Karpas-422 (cell line): ENCODE measurements at regions not wholly inside any gene's neighbourhood (a gene's known extent, or its start where the extent isn't known, plus 50 kb on each side); places are given as distances from the start of the nearest gene placed in this dataset.
A peak's percentile ranks its signal among the peaks of the same experiment; 100 is the strongest.

Source experiments
- DNase-seq: peaks from one replicate; pipeline ENCODE4 v3.0.0-alpha.2; 2015
- H2AFZ ChIP-seq: fragments of 200-600 bp; sonication (generic); 2 replicates; pipeline ENCODE4 v1.6.1; 2014; ENCODE audit warnings: antibody characterized with exemption, low read length, mixed read lengths
- H3K27ac ChIP-seq: fragments of 200-600 bp; sonication (generic); 2 replicates; pipeline ENCODE4 v1.5.1; 2014; ENCODE audit warnings: mild to moderate bottlenecking, low read length, moderate library complexity
- H3K27me3 ChIP-seq: fragments of 200-600 bp; sonication (generic); 2 replicates; pipeline ENCODE4 v1.6.1; 2014; ENCODE audit warnings: low read length, mixed read lengths
- H3K36me3 ChIP-seq: fragments of 200-600 bp; sonication (generic); 2 replicates; pipeline ENCODE4 v1.6.1; 2014; ENCODE audit warnings: low read length, mixed read lengths; ENCODE audit not compliant: insufficient read depth
- H3K4me1 ChIP-seq: fragments of 200-600 bp; sonication (generic); 2 replicates; pipeline ENCODE4 v1.6.1; 2014; ENCODE audit warnings: mild to moderate bottlenecking, low read length, mixed read lengths
- H3K4me2 ChIP-seq: fragments of 200-600 bp; sonication (generic); 2 replicates; pipeline ENCODE4 v1.6.1; 2014; ENCODE audit warnings: low read length, low read depth, mild to moderate bottlenecking; ENCODE audit not compliant: poor library complexity, severe bottlenecking
- H3K4me3 ChIP-seq: fragments of 200-600 bp; sonication (generic); 2 replicates; pipeline ENCODE4 v1.5.1; 2014; ENCODE audit warnings: mild to moderate bottlenecking, antibody characterized with exemption, low read length, mixed read lengths
- H3K79me2 ChIP-seq: fragments of 200-600 bp; sonication (generic); 2 replicates; pipeline ENCODE4 v1.6.1; 2014; ENCODE audit warnings: mild to moderate bottlenecking, low read length, mixed read lengths
- H3K9ac ChIP-seq: fragments of 200-600 bp; sonication (generic); 2 replicates; pipeline ENCODE4 v1.6.0; 2014; ENCODE audit warnings: low read length
- H3K9me2 ChIP-seq: fragments of 200-600 bp; sonication (generic), shearing (Covaris generic); replicated peaks from 2 replicates; pipeline ENCODE4 v1.6.0; 2014; ENCODE audit warnings: mild to moderate bottlenecking, low read length, moderate library complexity; ENCODE audit not compliant: insufficient read depth
- H3K9me3 ChIP-seq: fragments of 300-700, 200-600 bp; sonication (generic); 2 replicates; pipeline ENCODE4 v1.6.1; 2014; ENCODE audit warnings: low read length, mixed read lengths
- H4K20me1 ChIP-seq: fragments of 200-600 bp; sonication (generic); 2 replicates; pipeline ENCODE4 v1.6.1; 2014; ENCODE audit warnings: mild to moderate bottlenecking, antibody characterized with exemption, low read length, low read depth; ENCODE audit not compliant: insufficient read depth

GRCh38 chr5:60219921-60220320, 326.4 kb upstream of the PDE4D start:
- Histone ChIP-seq H3K9me2 (no peaks in the 10 kb centered on the region), H3K9ac (no peak overlapping the region), H3K9me3 (no peaks in the 10 kb centered on the region), H4K20me1 (peaks cover 18% of the 10 kb centered on the region), H3K4me3 (no peak overlapping the region), H3K27ac (no peak overlapping the region), H3K4me1 (peaks cover 4% of the 10 kb centered on the region; the same call in 1 of the 2 replicates), H3K27me3 (no peaks in the 10 kb centered on the region), H3K4me2 (no peak overlapping the region), H2AFZ (no peak overlapping the region), H3K79me2 (no peaks in the 10 kb centered on the region), H3K36me3 (no peaks in the 10 kb centered on the region)
- DNase-seq, result no peak

- Histone ChIP-seq H4K20me1 (peaks cover 12% of the 10 kb centered on the region), H3K9me3 (no peaks in the 10 kb centered on the region), H3K36me3 (no peaks in the 10 kb centered on the region), H3K79me2 (no peaks in the 10 kb centered on the region), H3K9ac (no peak overlapping the region), H3K4me3 (no peak overlapping the region), H3K4me1 (peaks cover 17% of the 10 kb centered on the region), H3K27ac (no peak overlapping the region), H3K4me2 (no peak overlapping the region), H3K27me3 (no peaks in the 10 kb centered on the region), H2AFZ (no peak overlapping the region), H3K9me2 (no peaks in the 10 kb centered on the region)
- DNase-seq, result no peak
Measured at GRCh38 chr5:60210810-60211209, 317.3 kb upstream of the PDE4D start.

GRCh38 chr5:60209146-60209840, 315.8 kb upstream of the PDE4D start:
- Histone ChIP-seq H3K9me2 (no peaks in the 10 kb centered on the region), H3K9ac (no peak overlapping the region), H3K79me2 (no peaks in the 10 kb centered on the region), H2AFZ (no peak overlapping the region), H3K36me3 (no peaks in the 10 kb centered on the region), H3K9me3 (no peaks in the 10 kb centered on the region), H3K27ac (no peak overlapping the region), H3K4me1 (peaks cover 17% of the 10 kb centered on the region), H3K27me3 (no peaks in the 10 kb centered on the region), H3K4me3 (no peak overlapping the region), H4K20me1 (peaks cover 13% of the 10 kb centered on the region), H3K4me2 (no peak overlapping the region)
- no peak for DNase-seq

GRCh38 chr5:60208716-60209115, 315.2 kb upstream of the PDE4D start:
- Histone ChIP-seq H3K79me2 (no peaks in the 10 kb centered on the region), H4K20me1 (peaks cover 13% of the 10 kb centered on the region), H3K9me3 (no peaks in the 10 kb centered on the region), H3K9ac (no peak overlapping the region), H3K9me2 (no peaks in the 10 kb centered on the region), H3K4me2 (no peak overlapping the region), H3K4me3 (no peak overlapping the region), H2AFZ (no peak overlapping the region), H3K27ac (no peak overlapping the region), H3K4me1 (peaks cover 17% of the 10 kb centered on the region), H3K36me3 (no peaks in the 10 kb centered on the region), H3K27me3 (no peaks in the 10 kb centered on the region)
- no peak for DNase-seq

GRCh38 chr5:60207040-60207439, 313.5 kb upstream of the PDE4D start:
- peak; percentile 70 for DNase-seq
- Histone ChIP-seq H3K79me2 (no peaks in the 10 kb centered on the region), H3K4me1 (peaks cover 17% of the 10 kb centered on the region), H3K36me3 (no peaks in the 10 kb centered on the region), H3K9me2 (no peaks in the 10 kb centered on the region), H3K4me3 (no peak overlapping the region), H3K9me3 (no peaks in the 10 kb centered on the region), H3K27me3 (no peaks in the 10 kb centered on the region), H2AFZ (no peak overlapping the region), H3K9ac (no peak overlapping the region), H3K27ac (no peak overlapping the region), H4K20me1 (peaks cover 13% of the 10 kb centered on the region), H3K4me2 (peak overlapping the region; percentile 5)

- Histone ChIP-seq H4K20me1 (peaks cover 13% of the 10 kb centered on the region), H3K27ac (no peak overlapping the region), H3K4me3 (no peak overlapping the region), H3K36me3 (no peaks in the 10 kb centered on the region), H3K4me1 (peaks cover 17% of the 10 kb centered on the region), H2AFZ (no peak overlapping the region), H3K9me2 (no peaks in the 10 kb centered on the region), H3K9ac (no peak overlapping the region), H3K4me2 (no peak overlapping the region), H3K27me3 (no peaks in the 10 kb centered on the region), H3K79me2 (no peaks in the 10 kb centered on the region), H3K9me3 (no peaks in the 10 kb centered on the region)
- no peak for DNase-seq
Measured at GRCh38 chr5:60206234-60206633, 312.7 kb upstream of the PDE4D start.

- Histone ChIP-seq H3K27me3 (no peaks in the 10 kb centered on the region), H3K9me2 (no peaks in the 10 kb centered on the region), H3K27ac (no peak overlapping the region), H3K9me3 (peaks cover 3% of the 10 kb centered on the region), H2AFZ (no peak overlapping the region), H3K36me3 (no peaks in the 10 kb centered on the region), H3K4me1 (peaks cover 17% of the 10 kb centered on the region), H4K20me1 (peaks cover 13% of the 10 kb centered on the region), H3K79me2 (no peaks in the 10 kb centered on the region), H3K9ac (no peak overlapping the region), H3K4me2 (no peak overlapping the region), H3K4me3 (no peak overlapping the region)
- no peak for DNase-seq
Measured at GRCh38 chr5:60205071-60205470, 311.5 kb upstream of the PDE4D start.

- H3K4me3 ChIP-seq, result no peak overlapping the region
- no peaks in the 10 kb centered on the region for H3K79me2 ChIP-seq
- H3K9me2 ChIP-seq, result no peaks in the 10 kb centered on the region
- peaks cover 16% of the 10 kb centered on the region for H4K20me1 ChIP-seq
- H3K36me3 ChIP-seq, result no peaks in the 10 kb centered on the region
- H3K27me3 ChIP-seq, result no peaks in the 10 kb centered on the region
- no peak overlapping the region for H2AFZ ChIP-seq
- no peak overlapping the region for H3K9ac ChIP-seq
- peaks cover 3% of the 10 kb centered on the region for H3K9me3 ChIP-seq
- no peak overlapping the region for H3K27ac ChIP-seq
- no peak for DNase-seq
- no peak overlapping the region for H3K4me2 ChIP-seq
- no peaks in the 10 kb centered on the region for H3K4me1 ChIP-seq
Measured at GRCh38 chr5:60196385-60197113, 303.0 kb upstream of the PDE4D start.
